Nephron (organoid): ENCODE measurements at regions not wholly inside any gene's neighbourhood (a gene's known extent, or its start where the extent isn't known, plus 50 kb on each side); places are given as distances from the start of the nearest gene placed in this dataset.

ENCODE experiments used
- H3K27ac Mint-ChIP-seq, 3 experiments: 2 replicates each; pipeline ENCODE4 v1.8.0; 2020; ENCODE audit warnings: mixed read lengths in 3 of 3, mild to moderate bottlenecking in 2 of 3, moderate library complexity in 1 of 3
- H3K27me3 Mint-ChIP-seq: 2 replicates; pipeline ENCODE4 v1.8.0; 2021; ENCODE audit warnings: low read depth, mild to moderate bottlenecking, moderate library complexity, mixed read lengths
- H3K36me3 Mint-ChIP-seq: 2 replicates; pipeline ENCODE4 v1.8.0; 2020; ENCODE audit warnings: low read depth, mixed read lengths
- H3K4me1 Mint-ChIP-seq: 2 replicates; pipeline ENCODE4 v1.8.0; 2020; ENCODE audit warnings: mixed read lengths
- H3K4me3 Mint-ChIP-seq, 3 experiments: 2 replicates each; pipeline ENCODE4 v1.8.0; 2020; ENCODE audit warnings: mild to moderate bottlenecking in 3 of 3, mixed read lengths in 3 of 3, moderate library complexity in 2 of 3
- H3K9me3 Mint-ChIP-seq: 2 replicates; pipeline ENCODE4 v1.8.0; 2020; ENCODE audit warnings: mixed read lengths
- TF ChIP-seq, protein P1 (sequence below), 3 experiments: fragments of 200-600 bp; sonication (generic); IDR thresholded peaks; one replicate each; pipeline ENCODE4 v1.5.0; 2021; ENCODE audit warnings: antibody characterized with exemption in 3 of 3; ENCODE audit not compliant: unreplicated experiment in 3 of 3

DNA sequence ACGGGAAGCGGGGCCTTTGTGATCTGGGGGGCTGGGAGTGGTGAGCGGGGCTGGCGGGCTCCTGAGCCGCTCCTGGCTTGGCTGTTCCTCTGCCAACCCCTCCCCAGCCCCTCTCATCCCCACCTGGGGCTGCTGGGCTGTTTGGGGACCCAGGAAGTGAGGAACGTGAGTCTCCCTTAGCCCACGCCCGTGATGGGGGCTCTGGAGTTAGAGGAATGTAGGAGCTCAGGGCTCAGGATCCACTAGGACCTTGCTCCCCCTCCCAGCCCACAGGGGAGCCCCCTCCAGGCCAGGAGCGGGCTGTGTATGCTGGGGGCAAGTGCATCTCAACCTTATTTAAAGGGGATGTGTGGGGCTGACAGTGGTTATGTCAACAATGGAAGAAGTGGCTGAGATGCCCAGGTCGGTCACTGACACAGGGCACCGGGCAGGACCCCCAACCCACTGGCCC, 134.1 kb downstream of the URI1 start:
- TF ChIP-seq, protein P1, sequence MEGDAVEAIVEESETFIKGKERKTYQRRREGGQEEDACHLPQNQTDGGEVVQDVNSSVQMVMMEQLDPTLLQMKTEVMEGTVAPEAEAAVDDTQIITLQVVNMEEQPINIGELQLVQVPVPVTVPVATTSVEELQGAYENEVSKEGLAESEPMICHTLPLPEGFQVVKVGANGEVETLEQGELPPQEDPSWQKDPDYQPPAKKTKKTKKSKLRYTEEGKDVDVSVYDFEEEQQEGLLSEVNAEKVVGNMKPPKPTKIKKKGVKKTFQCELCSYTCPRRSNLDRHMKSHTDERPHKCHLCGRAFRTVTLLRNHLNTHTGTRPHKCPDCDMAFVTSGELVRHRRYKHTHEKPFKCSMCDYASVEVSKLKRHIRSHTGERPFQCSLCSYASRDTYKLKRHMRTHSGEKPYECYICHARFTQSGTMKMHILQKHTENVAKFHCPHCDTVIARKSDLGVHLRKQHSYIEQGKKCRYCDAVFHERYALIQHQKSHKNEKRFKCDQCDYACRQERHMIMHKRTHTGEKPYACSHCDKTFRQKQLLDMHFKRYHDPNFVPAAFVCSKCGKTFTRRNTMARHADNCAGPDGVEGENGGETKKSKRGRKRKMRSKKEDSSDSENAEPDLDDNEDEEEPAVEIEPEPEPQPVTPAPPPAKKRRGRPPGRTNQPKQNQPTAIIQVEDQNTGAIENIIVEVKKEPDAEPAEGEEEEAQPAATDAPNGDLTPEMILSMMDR (IDR thresholded peaks at IDR 0.05; ENCODE audit: unreplicated experiment in 3 of 3): no peak
- Mint-ChIP-seq H3K27me3 (peaks cover 4% of the 10 kb centered on the region), H3K4me1 (no peaks in the 10 kb centered on the region), H3K4me3 (no peak overlapping the region), H3K9me3 (peaks cover 10% of the 10 kb centered on the region), H3K36me3 (peaks cover 3% of the 10 kb centered on the region), H3K27ac (no peak overlapping the region)

DNA sequence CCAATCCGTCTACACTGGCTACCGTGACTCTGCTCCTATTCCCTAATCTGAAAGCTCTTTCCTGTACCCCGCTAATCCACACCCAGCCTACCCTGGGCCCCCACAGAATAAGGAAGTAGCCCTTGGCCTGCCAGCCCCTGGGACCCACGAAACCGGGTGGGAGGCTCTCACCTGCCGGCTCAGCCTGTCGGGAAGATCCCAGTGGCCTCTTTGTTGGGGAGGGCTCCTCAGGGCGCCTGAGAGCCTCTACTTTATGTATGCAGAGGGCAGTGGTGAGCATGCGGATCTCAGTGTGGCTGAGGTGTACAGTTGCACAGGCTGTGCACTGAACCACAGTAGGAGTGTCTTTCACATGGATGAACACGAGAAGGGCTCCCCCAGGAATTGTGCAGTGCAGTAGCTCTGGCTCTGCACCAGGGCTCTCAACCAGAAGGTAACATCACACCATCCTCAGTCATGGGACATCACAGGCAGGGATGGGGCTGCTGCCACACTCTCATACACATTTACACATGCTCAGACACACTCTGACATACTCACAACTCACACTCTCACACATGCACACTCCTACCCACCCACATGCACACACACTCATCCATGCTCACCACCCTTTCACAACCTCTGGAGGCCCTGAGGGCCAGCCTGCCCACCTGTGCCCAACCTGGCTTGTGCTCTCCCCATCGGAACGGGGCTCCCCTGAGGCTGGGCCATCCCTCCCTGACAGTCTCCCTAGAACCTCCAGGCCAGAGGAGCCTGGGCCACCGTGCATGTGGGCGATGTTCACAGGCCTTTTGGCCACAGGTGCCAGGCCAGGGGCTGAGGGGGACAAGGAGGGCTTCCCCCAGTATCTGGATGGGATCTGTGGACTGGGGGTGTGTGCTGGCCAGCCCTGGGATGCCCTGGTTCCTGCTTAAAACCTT, 135.0 kb downstream of the URI1 start:
- Mint-ChIP-seq H3K27me3 (peaks cover 4% of the 10 kb centered on the region), H3K27ac (no peak overlapping the region), H3K4me1 (no peaks in the 10 kb centered on the region), H3K4me3 (no peak overlapping the region), H3K36me3 (peaks cover 3% of the 10 kb centered on the region), H3K9me3 (peaks cover 12% of the 10 kb centered on the region)
- TF ChIP-seq, protein P1 (IDR thresholded peaks at IDR 0.05; ENCODE audit: unreplicated experiment in 3 of 3): no peak

- no peak overlapping the region for H3K4me3 Mint-ChIP-seq
- H3K36me3 Mint-ChIP-seq: peaks cover 3% of the 10 kb centered on the region
- TF ChIP-seq, protein P1 (IDR thresholded peaks at IDR 0.05; ENCODE audit: unreplicated experiment in 3 of 3): no peak
- H3K4me1 Mint-ChIP-seq: no peaks in the 10 kb centered on the region
- peaks cover 4% of the 10 kb centered on the region for H3K27me3 Mint-ChIP-seq
- H3K27ac Mint-ChIP-seq: no peak overlapping the region
- H3K9me3 Mint-ChIP-seq: peaks cover 12% of the 10 kb centered on the region
Measured at GRCh38 chr19:30077851-30078355, 135.9 kb downstream of the URI1 start.

DNA sequence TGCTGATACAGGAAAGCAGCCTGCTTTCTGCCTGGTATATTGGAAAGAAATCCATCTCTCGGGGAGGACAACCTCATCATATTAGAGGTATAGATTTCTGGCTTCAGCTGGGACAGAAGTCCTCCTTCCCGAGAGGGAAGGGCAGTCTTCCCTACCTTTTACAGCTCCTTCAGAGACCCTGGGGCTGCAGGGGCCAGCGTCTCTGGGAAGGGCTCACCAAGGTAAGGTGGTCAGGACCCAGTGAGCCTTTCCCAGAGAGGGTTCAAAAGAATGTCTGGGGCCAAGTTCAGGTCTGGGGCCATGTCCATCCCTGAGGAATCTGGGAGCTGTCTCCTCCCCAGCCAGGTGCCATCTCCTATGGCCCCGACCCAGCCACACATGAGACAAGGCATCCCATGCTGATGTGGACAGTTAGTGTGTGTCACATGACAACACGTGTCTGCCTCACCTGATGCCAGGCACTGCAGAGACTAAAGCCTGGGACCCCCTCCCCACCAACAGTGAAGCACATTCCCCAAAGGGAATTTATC, 136.4 kb downstream of the URI1 start:
- peaks cover 7% of the 10 kb centered on the region for H3K27me3 Mint-ChIP-seq
- no peak overlapping the region for H3K27ac Mint-ChIP-seq
- peaks cover 12% of the 10 kb centered on the region for H3K9me3 Mint-ChIP-seq
- TF ChIP-seq, protein P1 (IDR thresholded peaks at IDR 0.05; ENCODE audit: unreplicated experiment in 3 of 3): no peak
- no peak overlapping the region for H3K4me3 Mint-ChIP-seq
- peaks cover 3% of the 10 kb centered on the region for H3K36me3 Mint-ChIP-seq
- H3K4me1 Mint-ChIP-seq: peaks cover under 1% of the 10 kb centered on the region

GRCh38 chr19:30079200-30079599, 137.2 kb downstream of the URI1 start:
- TF ChIP-seq, protein P1 (IDR thresholded peaks at IDR 0.05; ENCODE audit: unreplicated experiment in 3 of 3): no peak
- Mint-ChIP-seq H3K36me3 (peaks cover 3% of the 10 kb centered on the region), H3K9me3 (peaks cover 12% of the 10 kb centered on the region), H3K27me3 (peaks cover 9% of the 10 kb centered on the region), H3K4me3 (no peak overlapping the region), H3K4me1 (peaks cover 8% of the 10 kb centered on the region), H3K27ac (no peak overlapping the region)
